GM23338 (cell line): ENCODE measurements at regions not wholly inside any gene's neighbourhood (a gene's known extent, or its start where the extent isn't known, plus 50 kb on each side); places are given as distances from the start of the nearest gene placed in this dataset.

Experiments used
- ATAC-seq: fragments of 200-7000 bp; cut with Tn5 transposase; 3 replicates; pipeline ENCODE4 v1.9.1; 2020
- DNase-seq: peaks from one replicate; pipeline ENCODE4 v3.0.0-alpha.2; 2015; ENCODE audit warnings: low spot score
- H2AFZ ChIP-seq: fragments of 200-600 bp; sonication (generic); 2 replicates; pipeline ENCODE4 v1.8.0; 2016; ENCODE audit warnings: antibody characterized with exemption, mild to moderate bottlenecking, moderate library complexity
- H3F3A ChIP-seq: fragments of 200-600 bp; sonication (generic); replicated peaks from 2 replicates; pipeline ENCODE4 v1.8.0; 2017; ENCODE audit warnings: antibody characterized with exemption, mixed run types, low read depth
- H3K27ac ChIP-seq: fragments of 200-600 bp; sonication (generic); 2 replicates; pipeline ENCODE4 v1.6.1; 2016; ENCODE audit warnings: low read depth
- H3K27me3 ChIP-seq: fragments of 200-600 bp; sonication (generic); 2 replicates; pipeline ENCODE4 v1.8.0; 2016; ENCODE audit warnings: mild to moderate bottlenecking, mixed run types, moderate library complexity; ENCODE audit not compliant: insufficient read depth
- H3K36me3 ChIP-seq: fragments of 200-600 bp; sonication (generic); 2 replicates; pipeline ENCODE4 v1.8.0; 2016; ENCODE audit warnings: mild to moderate bottlenecking; ENCODE audit not compliant: insufficient read depth
- H3K4me1 ChIP-seq: fragments of 200-600 bp; sonication (generic); 2 replicates; pipeline ENCODE4 v1.8.0; 2016; ENCODE audit warnings: mild to moderate bottlenecking, moderate library complexity; ENCODE audit not compliant: insufficient read depth
- H3K4me2 ChIP-seq: fragments of 200-600 bp; sonication (generic); 2 replicates; pipeline ENCODE4 v1.7.1; 2017; ENCODE audit warnings: mixed run types
- H3K4me3 ChIP-seq: fragments of 200-600 bp; sonication (generic); 2 replicates; pipeline ENCODE4 v1.6.1; 2016; ENCODE audit warnings: mixed run types
- H3K79me2 ChIP-seq: fragments of 200-600 bp; sonication (generic); replicated peaks from 2 replicates; pipeline ENCODE4 v1.8.0; 2017; ENCODE audit warnings: mild to moderate bottlenecking; ENCODE audit not compliant: insufficient read depth
- H3K9me2 ChIP-seq: fragments of 200-600 bp; sonication (generic); 2 replicates; pipeline ENCODE4 v1.8.0; 2017; ENCODE audit not compliant: insufficient read depth
- H4K20me1 ChIP-seq: fragments of 200-600 bp; sonication (generic); replicated peaks from 2 replicates; pipeline ENCODE4 v1.8.0; 2017; ENCODE audit warnings: mild to moderate bottlenecking; ENCODE audit not compliant: insufficient read depth
- H3K27ac Mint-ChIP-seq: 2 replicates; pipeline ENCODE4 v1.8.0; 2020; ENCODE audit warnings: inconsistent platforms, mild to moderate bottlenecking, moderate library complexity, mixed read lengths
- H3K27me3 Mint-ChIP-seq: 3 replicates; pipeline ENCODE4 v1.8.0; 2022; ENCODE audit warnings: low read depth, mild to moderate bottlenecking, moderate library complexity, mixed read lengths, inconsistent platforms; ENCODE audit not compliant: insufficient read depth, poor library complexity
- H3K36me3 Mint-ChIP-seq: 3 replicates; pipeline ENCODE4 v1.8.0; 2021; ENCODE audit warnings: low read depth, mild to moderate bottlenecking, inconsistent platforms, moderate library complexity, mixed read lengths
- H3K4me1 Mint-ChIP-seq: 3 replicates; pipeline ENCODE4 v1.8.0; 2020; ENCODE audit warnings: mild to moderate bottlenecking, inconsistent platforms, mixed read lengths
- H3K4me3 Mint-ChIP-seq: 3 replicates; pipeline ENCODE4 v1.8.0; 2021; ENCODE audit warnings: moderate library complexity, mild to moderate bottlenecking, inconsistent platforms, mixed read lengths
- H3K9me3 Mint-ChIP-seq: 3 replicates; pipeline ENCODE4 v1.8.0; 2020; ENCODE audit warnings: moderate library complexity, mild to moderate bottlenecking, inconsistent platforms, mixed read lengths
- CREB1 ChIP-seq: fragments of 250-450 bp; sonication (Bioruptor Pico); IDR thresholded peaks from 2 replicates; pipeline ENCODE4 v1.5.0; 2020; ENCODE audit warnings: low read depth, mild to moderate bottlenecking, moderate library complexity
- ETS1 ChIP-seq: IDR thresholded peaks from 2 replicates; pipeline ENCODE4 v1.6.1; 2016; ENCODE audit warnings: antibody characterized with exemption
- EZH2 ChIP-seq: fragments of 200-600 bp; sonication (generic); IDR thresholded peaks from one replicate; pipeline ENCODE4 v1.8.0; 2017; ENCODE audit warnings: antibody characterized with exemption, mild to moderate bottlenecking, low read depth; ENCODE audit not compliant: unreplicated experiment
- EZH2phosphoT487 ChIP-seq: fragments of 200-600 bp; sonication (generic); IDR thresholded peaks from one replicate; pipeline ENCODE4 v1.8.1; 2018; ENCODE audit warnings: antibody characterized with exemption; ENCODE audit not compliant: unreplicated experiment
- JUNB ChIP-seq: IDR thresholded peaks from one replicate; pipeline ENCODE4 v1.6.1; 2016; ENCODE audit warnings: antibody characterized with exemption; ENCODE audit not compliant: unreplicated experiment
- NANOG ChIP-seq: IDR thresholded peaks from 2 replicates; pipeline ENCODE4 v1.6.1; 2016; ENCODE audit warnings: antibody characterized with exemption, borderline replicate concordance
- POLR2AphosphoS5 ChIP-seq: IDR thresholded peaks from 2 replicates; pipeline ENCODE4 v1.6.1; 2016; ENCODE audit warnings: antibody characterized with exemption, low read depth
- REST ChIP-seq: IDR thresholded peaks from one replicate; pipeline ENCODE4 v1.6.1; 2018; ENCODE audit warnings: antibody characterized with exemption; ENCODE audit not compliant: unreplicated experiment
- STAT1 ChIP-seq: IDR thresholded peaks from one replicate; pipeline ENCODE4 v1.6.1; 2016; ENCODE audit warnings: antibody characterized with exemption; ENCODE audit not compliant: unreplicated experiment
- ZNF114 ChIP-seq: fragments of 250-450 bp; sonication (Bioruptor Pico); IDR thresholded peaks from 2 replicates; pipeline ENCODE4 v1.5.0; 2020; ENCODE audit warnings: mild to moderate bottlenecking, moderate library complexity
- TF ChIP-seq, protein P1 (sequence below), 2 experiments: fragments of 200-600 bp in 1 of 2; sonication (generic) in 1 of 2; conservative IDR thresholded peaks; 2 replicates each; pipeline versions ENCODE4 v1.5.1 to v1.6.1; 2016 to 2017; ENCODE audit warnings: antibody characterized with exemption in 2 of 2, low read depth in 2 of 2, mild to moderate bottlenecking in 2 of 2, moderate library complexity in 1 of 2

GRCh38 chr1:36675931-36676562, 193.3 kb upstream of the CSF3R start (continued):
- TF ChIP-seq ETS1 (no peak), NANOG (no peak), REST (no peak), JUNB (no peak), STAT1 (no peak)

DNA sequence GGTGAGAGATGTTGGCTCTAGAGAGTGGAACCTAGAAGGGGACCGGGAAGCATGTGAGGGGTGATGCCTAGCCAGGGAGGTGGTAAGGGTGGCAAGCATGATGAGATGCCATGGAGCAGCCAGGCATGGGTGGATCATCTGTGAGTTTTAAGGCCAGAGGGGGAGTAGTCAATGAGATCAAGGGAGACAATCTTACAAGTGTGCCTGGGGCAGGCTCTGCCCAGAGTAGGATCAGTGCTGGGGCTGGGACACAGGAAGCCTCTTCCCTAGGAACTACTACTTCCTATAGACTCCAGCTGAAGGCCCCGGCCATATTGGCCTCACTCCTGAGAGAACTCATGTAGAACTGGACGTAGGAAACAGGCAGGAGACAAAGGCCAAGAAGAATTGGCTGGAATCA, 192.4 kb upstream of the CSF3R start:
- Mint-ChIP-seq H3K9me3 (peaks cover 3% of the 10 kb centered on the region; the same call in 1 of the 3 replicates), H3K4me1 (peaks cover 2% of the 10 kb centered on the region; the same call in 1 of the 3 replicates), H3K36me3 (no peaks in the 10 kb centered on the region), H3K4me3 (no peak overlapping the region), H3K27ac (no peak overlapping the region; the same call in 1 of the 2 replicates), H3K27me3 (peaks cover 5% of the 10 kb centered on the region)
- no peaks in the 10 kb centered on the region; the same call in 1 of the 2 replicates for H3K9me2 ChIP-seq
- no peaks in the 10 kb centered on the region for H3K79me2 ChIP-seq
- H4K20me1 ChIP-seq, result no peaks in the 10 kb centered on the region
- peaks cover 10% of the 10 kb centered on the region; the same call in 1 of the 2 replicates for H3K4me1 ChIP-seq
- no peak overlapping the region for H3K4me2 ChIP-seq
- H3K36me3 ChIP-seq, result no peaks in the 10 kb centered on the region
- ATAC-seq (no peak), DNase-seq (no peak)
- no peak overlapping the region for H2AFZ ChIP-seq
- no peaks in the 10 kb centered on the region for H3F3A ChIP-seq
- no peak overlapping the region for H3K4me3 ChIP-seq
- H3K27me3 ChIP-seq, result no peaks in the 10 kb centered on the region
- no peak overlapping the region for H3K27ac ChIP-seq
- TF ChIP-seq NANOG (no peak), STAT1 (no peak), CREB1 (no peak), POLR2AphosphoS5 (no peak), REST (no peak), ETS1 (no peak), JUNB (no peak), EZH2phosphoT487 (no peak), EZH2 (no peak), ZNF114 (CRISPR knock-in tag) (no peak)
- TF ChIP-seq, protein P1, sequence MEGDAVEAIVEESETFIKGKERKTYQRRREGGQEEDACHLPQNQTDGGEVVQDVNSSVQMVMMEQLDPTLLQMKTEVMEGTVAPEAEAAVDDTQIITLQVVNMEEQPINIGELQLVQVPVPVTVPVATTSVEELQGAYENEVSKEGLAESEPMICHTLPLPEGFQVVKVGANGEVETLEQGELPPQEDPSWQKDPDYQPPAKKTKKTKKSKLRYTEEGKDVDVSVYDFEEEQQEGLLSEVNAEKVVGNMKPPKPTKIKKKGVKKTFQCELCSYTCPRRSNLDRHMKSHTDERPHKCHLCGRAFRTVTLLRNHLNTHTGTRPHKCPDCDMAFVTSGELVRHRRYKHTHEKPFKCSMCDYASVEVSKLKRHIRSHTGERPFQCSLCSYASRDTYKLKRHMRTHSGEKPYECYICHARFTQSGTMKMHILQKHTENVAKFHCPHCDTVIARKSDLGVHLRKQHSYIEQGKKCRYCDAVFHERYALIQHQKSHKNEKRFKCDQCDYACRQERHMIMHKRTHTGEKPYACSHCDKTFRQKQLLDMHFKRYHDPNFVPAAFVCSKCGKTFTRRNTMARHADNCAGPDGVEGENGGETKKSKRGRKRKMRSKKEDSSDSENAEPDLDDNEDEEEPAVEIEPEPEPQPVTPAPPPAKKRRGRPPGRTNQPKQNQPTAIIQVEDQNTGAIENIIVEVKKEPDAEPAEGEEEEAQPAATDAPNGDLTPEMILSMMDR (conservative IDR thresholded peaks at IDR 0.05; ENCODE audit: low read depth in 2 of 2), result no peak
